Stimulated activated CD8-positive, alpha-beta memory T cell treated with anti-CD3 and anti-CD28 coated beads, Interleukin-4, amount 100 ng/mL, for 24 hours (primary cell): ENCODE measurements at regions not wholly inside any gene's neighbourhood (a gene's known extent, or its start where the extent isn't known, plus 50 kb on each side); places are given as distances from the start of the nearest gene placed in this dataset.
"Not testable (repeated sequence)": the region's sequence is repeated elsewhere in the genome, so short reads cannot be mapped to it uniquely, and the experiment has no call there.

Experiments
- DNase-seq: peaks from one replicate; pipeline ENCODE4 v3.0.0-alpha.2; 2020; ENCODE audit warnings: low read depth

DNA sequence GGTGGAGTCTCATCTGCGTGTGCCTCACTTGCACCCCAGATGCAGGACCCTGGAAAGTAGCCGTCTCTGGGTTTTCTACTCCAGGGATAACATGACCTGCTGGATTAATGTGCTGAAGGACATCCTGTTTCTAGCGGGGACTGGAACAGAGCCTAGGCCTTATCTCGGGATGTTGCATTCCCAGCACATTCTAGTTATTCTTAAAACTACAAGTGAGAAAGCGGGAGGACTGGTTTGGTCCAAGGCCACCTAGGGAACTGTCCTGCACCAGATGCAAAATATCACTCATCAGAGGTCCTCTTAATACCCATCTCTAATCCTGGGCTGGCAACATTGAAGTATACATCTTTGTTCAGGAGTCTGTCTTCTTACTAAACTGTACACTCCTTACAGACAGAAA, 179.9 kb downstream of the ZC3H11B start:
- DNase-seq = no peak

GRCh38 chr1:219432191-219432606, 180.7 kb downstream of the ZC3H11B start:
- no peak for DNase-seq

GRCh38 chr1:219430419-219430818, 182.5 kb downstream of the ZC3H11B start:
- no peak for DNase-seq

DNA sequence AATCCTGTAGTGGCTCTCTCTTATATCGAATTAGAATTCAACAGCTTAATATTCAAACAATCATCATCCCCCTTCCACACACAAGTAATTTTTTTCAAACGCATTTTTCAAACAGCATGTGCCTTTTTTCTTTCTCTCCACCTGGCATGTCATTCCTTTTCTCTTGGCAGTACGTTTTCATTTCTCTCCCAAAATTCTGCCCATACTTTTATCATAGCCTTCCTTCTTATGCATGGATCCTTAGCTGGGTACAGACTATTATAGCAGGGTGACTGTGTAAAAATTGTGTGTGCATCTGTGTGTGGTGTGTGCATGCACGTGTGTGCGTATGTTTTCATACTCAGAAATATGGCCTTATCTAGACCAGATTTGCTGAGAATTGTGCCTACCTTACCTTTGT, 184.3 kb downstream of the ZC3H11B start:
- DNase-seq = no peak

DNA sequence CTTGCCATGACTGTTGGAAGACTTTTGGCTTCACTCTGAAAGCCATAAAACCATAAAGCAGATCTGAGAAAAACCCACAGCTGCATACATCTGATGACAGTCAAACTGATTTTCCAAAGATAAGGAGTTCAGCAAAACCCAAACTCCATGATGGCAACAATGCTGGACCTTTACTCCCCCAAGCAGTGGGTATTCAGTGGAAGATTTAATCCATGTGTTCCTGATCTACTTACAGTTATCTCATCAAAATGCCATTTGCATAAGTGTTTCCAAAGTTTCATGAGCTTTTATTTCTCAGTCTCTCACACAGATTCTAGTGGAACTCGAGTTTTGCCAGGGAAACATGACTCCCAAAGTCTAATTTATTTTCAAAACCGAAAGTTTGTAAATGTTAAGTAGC, 184.9 kb downstream of the ZC3H11B start:
- DNase-seq = no peak

- DNase-seq = no peak
These were observed 185.5 kb downstream of the ZC3H11B start for GRCh38 chr1:219427403-219427802.

DNA sequence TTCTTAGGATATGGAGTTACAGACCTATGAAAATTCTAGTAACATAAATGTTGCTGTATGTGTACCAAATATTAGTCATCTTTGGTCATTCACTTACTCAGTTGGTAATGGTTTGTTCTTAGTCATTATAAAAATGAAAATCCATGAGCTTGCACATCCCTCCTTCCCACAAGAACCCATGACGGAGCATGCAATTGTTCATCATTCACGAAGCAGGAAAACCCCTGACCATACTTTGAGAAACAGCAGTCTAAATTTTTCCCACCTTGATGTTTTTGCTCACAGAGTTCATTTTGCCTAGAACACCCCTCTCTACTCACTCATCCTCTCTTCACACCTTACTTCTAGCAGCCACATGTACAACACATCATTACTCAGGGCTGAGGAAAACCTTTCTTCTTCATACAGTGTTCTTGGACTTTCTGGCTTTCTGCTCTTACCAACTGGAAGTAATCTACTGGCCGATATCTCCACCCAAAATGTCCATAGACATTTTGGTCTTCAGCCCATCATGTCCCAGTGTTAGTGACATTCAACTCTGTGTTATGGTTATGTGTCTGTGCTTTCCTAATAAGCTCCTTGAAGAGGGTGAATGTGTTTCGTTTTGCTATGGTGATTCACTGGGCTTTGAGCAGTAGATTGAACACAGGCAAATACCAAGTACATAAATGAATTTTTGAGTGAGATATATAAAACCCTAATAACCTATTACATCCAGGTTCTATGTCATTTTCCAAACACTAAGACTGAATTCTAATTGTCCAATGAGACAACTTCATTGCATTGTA, 189.9 kb downstream of the ZC3H11B start:
- no peak for DNase-seq

DNA sequence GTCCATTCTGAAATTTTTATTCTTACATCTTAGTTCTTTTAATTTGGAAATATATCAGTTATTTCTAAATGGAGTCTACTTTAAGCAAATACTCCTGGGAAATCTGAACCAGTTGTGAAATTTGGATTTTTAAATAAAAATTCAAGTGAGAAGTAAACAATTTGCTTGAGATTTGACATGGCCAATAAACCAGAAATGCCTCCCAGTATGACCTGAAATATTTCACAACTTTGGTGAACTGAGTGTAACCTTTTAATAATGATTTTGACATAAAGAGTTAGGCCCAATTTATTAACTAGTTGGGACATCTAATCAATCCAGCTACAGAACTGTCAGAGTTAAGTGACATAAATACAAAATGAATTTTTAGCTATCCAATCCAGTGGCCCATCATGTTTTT, 192.0 kb downstream of the ZC3H11B start:
- DNase-seq = no peak

- DNase-seq = no peak
These were observed 193.0 kb downstream of the ZC3H11B start for GRCh38 chr1:219419860-219420259.

DNA sequence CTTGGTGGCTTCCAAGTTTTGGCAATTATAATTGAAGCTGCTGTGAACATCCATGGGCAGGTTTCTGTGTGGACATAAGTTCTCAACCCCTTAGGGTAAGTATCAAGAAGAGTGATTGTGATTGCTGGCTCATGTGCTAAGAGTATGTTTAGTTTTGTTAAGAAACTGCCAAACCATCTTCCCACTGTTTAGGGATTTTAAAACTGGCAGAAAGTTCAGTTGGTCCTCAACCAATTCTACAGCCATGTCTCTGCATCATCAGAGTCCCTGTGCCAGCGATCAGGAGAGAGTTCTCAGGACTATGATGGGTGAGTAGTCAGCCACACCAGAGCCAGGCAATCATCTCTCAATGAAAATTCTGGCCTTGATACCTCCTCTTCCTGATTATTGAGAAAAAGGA, 193.8 kb downstream of the ZC3H11B start:
- no peak for DNase-seq

DNA sequence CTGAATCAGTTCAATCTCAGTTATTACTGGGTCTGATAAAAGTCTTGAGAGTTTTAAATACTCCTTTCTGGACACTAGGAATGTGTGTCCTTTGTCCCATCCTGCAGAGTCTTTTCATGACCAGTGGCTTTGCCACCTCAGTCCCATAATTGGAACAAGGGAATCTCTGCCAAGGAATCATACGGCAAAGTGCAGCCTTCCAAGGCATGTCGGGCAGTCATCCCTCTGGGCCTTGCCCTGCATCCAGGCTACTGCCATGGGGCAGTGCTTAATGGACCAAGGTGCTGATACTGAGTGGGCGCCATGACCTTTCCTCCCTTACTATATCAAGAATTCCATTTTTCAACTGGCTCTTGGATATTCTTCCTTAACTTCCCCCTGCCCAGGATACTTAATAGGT, 195.3 kb downstream of the ZC3H11B start:
- DNase-seq = no peak

- DNase-seq = peak; percentile 30
These were observed 196.2 kb downstream of the ZC3H11B start for GRCh38 chr1:219416598-219417238.

DNA sequence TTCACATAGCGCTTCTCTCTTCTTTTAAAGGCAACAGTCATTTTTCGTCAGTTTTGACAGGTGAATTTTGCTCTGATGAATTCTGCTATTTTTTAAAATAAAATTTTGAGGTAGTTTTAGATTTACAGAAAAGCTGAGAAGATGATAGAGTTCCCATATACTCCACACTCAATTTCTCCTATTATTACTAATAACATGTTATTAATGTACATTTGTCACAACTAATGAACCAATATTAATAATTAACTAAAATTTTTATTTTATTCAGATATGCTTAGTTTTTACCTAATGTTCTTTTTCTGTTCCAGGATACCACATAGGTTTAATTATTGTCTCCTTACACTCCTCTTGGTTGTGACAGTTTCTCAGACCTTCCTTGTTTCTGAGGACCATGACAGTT, 197.0 kb downstream of the ZC3H11B start:
- no peak for DNase-seq

DNA sequence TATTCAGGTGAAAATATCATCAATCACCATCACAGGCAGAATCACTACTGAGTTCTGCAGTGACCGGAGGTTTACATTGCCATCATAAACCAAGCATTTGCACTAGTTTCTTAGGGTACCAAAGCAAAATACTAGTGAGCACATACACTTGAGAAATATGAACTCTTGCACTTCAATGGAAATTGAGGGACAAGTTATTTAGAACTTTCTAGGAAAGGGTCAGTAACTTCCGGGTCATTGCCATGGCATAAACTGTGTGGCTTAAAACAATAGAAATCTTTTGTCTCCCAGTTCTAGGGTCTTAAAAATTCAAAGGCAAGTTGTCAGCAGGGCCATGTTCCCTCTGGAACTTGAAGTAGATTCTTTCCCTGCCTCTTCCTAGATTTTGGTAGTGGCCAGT, 197.5 kb downstream of the ZC3H11B start:
- DNase-seq = no peak

GRCh38 chr1:219414250-219414649, 198.7 kb downstream of the ZC3H11B start:
- no peak for DNase-seq

DNA sequence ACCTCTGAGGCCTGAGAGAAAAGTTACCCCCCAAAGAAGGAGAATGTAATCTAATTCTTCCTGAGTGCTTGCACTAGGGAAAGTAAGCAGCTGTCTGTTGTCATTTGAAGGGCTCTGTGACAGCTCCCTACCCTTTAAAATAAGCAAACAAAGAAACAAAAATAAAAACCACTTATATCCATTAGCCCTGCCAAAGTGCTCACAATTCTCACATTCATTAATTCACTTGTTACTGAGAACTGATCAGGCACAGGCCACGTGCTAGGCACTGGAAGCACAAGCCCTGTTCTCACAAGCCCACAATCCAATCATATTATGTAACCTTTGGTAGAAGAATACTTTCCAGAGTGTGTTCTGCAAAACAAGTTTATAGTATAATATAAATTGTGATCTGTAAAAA, 199.4 kb downstream of the ZC3H11B start:
- no peak for DNase-seq

DNA sequence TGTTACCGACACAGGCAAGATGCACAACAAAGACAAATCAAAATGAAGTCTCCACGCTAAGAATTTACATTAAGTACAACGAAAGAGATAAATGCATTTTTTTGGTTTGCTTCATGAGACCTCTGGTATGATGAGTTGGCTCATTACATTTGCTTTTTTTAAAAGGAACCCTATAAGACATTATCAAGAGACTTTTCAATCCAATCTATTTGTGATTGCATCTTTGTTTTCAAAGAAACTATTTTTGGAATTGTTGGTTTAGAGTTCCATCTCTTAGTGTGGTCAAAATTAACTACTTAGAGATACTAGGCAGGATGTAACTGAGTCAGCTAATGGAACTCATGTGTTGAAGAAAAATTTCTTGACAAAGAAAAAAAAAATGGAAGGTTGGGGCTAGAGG, 200.1 kb downstream of the ZC3H11B start:
- no peak for DNase-seq

GRCh38 chr1:219410721-219411120, 202.2 kb downstream of the ZC3H11B start:
- DNase-seq = not testable (repeated sequence)

DNA sequence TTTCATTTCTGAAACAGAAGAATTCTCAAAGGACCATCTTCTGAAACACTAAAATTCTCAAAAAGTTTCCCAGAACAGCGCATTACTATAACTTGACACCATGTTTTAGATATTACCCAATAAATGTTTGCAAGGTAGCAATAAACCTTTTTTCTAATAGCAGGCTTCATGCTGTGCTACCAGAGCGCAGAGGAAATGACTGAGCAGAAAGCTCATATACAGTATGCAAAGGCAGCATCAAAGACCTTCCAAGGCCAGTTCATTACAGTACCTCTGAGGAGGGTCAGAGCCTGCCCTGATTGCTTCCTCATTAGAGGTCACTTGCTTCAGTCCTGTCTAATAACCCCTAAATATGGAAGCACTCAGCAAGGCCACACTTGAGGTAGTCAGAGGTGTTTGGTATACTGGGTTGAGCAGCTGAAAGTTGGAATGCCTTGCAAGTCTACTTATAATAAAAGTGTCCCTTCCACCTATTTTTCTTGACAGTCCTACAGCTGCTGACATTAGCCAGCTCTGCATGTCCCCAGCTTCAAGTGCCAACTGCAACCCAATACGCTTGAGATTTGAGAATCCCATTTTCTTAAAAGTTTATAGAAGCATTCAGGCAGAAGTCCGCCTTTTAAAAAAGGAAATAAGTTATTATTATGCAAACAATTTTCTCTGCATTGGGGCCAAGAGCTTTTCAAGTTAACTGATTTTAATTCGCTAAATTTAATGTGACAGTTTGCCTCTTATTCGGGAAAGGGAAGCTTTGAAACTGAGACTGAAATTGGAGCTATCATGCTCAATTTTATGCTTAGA, 207.2 kb downstream of the ZC3H11B start:
- no peak for DNase-seq

GRCh38 chr1:219404629-219405028, 208.3 kb downstream of the ZC3H11B start:
- no peak for DNase-seq

GRCh38 chr1:219402925-219403324, 210.0 kb downstream of the ZC3H11B start:
- no peak for DNase-seq

DNA sequence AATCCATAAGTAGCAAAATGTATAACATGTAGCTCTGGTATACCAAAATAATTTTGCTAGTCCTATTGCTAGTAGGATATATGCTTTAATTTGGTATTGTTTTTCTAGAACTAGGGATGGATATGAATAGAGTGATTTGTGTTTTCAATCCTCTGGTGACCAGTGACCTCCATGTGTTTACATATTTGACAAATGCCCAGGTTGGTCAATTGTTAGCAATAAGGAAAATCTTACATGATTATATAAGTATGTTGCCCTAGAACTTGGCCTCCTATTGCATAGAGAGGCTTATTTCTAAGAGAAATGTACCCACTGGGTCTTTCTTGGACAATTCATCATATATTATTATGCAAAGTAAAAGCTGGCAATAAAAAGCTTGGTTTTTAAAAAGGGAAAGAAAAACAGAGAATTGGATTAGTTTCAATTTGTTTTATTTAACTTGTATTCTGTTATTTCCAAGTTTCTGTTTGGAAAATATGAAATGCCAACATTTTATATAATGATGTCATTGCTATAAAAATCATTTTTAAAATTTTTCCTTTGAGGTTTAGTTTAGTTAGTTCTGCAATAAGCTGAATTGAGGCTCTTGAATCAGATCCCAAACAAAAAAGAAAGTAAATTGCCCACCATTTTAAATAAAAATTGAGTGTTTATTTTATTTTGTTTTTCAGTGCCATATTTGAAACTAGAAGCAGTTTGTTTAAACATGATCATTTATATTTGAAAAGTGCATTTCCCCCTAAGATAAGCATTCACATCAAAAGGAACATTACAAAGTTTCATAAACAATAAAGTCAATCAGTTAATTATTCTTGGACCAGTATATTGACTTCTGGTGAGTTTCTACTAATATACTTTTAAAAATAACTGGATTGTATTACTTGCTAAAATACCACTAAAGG, 210.9 kb downstream of the ZC3H11B start:
- DNase-seq = no peak
